Osteocyte (in vitro differentiated cells): ENCODE measurements at regions not wholly inside any gene's neighbourhood (a gene's known extent, or its start where the extent isn't known, plus 50 kb on each side); places are given as distances from the start of the nearest gene placed in this dataset.

Experiments used
- DNase-seq: peaks from one replicate; pipeline ENCODE4 v3.0.0; 2021; ENCODE audit warnings: mixed read lengths; ENCODE audit not compliant: unreplicated experiment; ENCODE audit errors: extremely low spot score
- H3K27ac Mint-ChIP-seq: one replicate; pipeline ENCODE4 v1.8.0; 2021; ENCODE audit warnings: mild to moderate bottlenecking, mixed read lengths; ENCODE audit not compliant: unreplicated experiment
- H3K27me3 Mint-ChIP-seq: one replicate; pipeline ENCODE4 v1.8.0; 2021; ENCODE audit warnings: mixed read lengths; ENCODE audit not compliant: unreplicated experiment
- H3K36me3 Mint-ChIP-seq: one replicate; pipeline ENCODE4 v1.8.0; 2021; ENCODE audit warnings: mixed read lengths; ENCODE audit not compliant: unreplicated experiment
- H3K4me1 Mint-ChIP-seq: one replicate; pipeline ENCODE4 v1.8.0; 2021; ENCODE audit warnings: mixed read lengths; ENCODE audit not compliant: unreplicated experiment
- H3K4me3 Mint-ChIP-seq: one replicate; pipeline ENCODE4 v1.8.0; 2021; ENCODE audit warnings: mild to moderate bottlenecking, moderate library complexity, mixed read lengths; ENCODE audit not compliant: unreplicated experiment
- H3K9me3 Mint-ChIP-seq: one replicate; pipeline ENCODE4 v1.8.0; 2021; ENCODE audit warnings: mixed read lengths; ENCODE audit not compliant: unreplicated experiment
- TF ChIP-seq, protein P1 (sequence below): fragments of 200-600 bp; sonication (generic); IDR thresholded peaks from 2 replicates; pipeline ENCODE4 v1.5.0; 2021; ENCODE audit warnings: antibody characterized with exemption, mild to moderate bottlenecking, moderate library complexity

DNA sequence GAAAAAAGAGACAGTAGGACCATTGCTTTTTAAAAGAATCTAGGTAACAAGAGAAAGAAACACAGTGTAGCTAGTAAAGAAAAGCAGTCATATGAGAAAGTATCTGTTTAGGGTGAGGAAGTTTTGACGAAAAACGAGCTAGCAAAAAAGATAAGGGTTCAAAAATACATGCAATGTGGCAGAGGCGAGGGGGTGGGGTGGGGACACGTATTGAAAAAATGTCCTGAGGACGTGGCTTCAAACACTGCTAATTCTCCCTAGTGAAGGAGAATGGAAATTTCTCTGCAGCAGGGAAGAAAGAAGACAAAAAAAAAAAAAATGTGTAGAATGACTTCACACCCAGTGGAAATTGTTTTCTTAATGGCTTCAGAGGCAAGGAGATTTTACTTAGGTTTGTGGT is 856.4 kb upstream of the INTU start:
- no peaks in the 10 kb centered on the region for H3K27me3 Mint-ChIP-seq
- peaks cover 24% of the 10 kb centered on the region for H3K4me1 Mint-ChIP-seq
- DNase-seq = no peak
- no peak overlapping the region for H3K4me3 Mint-ChIP-seq
- no peaks in the 10 kb centered on the region for H3K9me3 Mint-ChIP-seq
- TF ChIP-seq, protein P1, sequence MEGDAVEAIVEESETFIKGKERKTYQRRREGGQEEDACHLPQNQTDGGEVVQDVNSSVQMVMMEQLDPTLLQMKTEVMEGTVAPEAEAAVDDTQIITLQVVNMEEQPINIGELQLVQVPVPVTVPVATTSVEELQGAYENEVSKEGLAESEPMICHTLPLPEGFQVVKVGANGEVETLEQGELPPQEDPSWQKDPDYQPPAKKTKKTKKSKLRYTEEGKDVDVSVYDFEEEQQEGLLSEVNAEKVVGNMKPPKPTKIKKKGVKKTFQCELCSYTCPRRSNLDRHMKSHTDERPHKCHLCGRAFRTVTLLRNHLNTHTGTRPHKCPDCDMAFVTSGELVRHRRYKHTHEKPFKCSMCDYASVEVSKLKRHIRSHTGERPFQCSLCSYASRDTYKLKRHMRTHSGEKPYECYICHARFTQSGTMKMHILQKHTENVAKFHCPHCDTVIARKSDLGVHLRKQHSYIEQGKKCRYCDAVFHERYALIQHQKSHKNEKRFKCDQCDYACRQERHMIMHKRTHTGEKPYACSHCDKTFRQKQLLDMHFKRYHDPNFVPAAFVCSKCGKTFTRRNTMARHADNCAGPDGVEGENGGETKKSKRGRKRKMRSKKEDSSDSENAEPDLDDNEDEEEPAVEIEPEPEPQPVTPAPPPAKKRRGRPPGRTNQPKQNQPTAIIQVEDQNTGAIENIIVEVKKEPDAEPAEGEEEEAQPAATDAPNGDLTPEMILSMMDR = no peak
- no peaks in the 10 kb centered on the region for H3K36me3 Mint-ChIP-seq
- H3K27ac Mint-ChIP-seq = peak overlapping the region; percentile 66

DNA sequence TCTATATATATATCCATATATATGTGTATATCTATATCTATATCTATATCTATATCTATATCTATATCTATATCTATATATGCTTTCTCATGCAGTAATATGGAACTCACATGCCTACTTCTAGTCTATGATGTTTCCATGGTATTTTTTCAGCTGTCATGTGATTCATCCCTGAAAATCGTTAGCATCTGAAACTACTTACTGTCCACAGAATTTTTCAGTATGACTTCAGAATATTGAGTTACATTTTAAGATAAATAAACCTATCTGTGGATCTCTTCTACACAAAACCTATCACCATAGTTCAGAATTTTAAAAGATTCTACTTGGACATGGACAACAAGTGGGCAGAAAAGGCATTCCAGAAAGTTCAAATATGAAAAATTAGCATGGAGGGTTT is 855.1 kb upstream of the INTU start:
- no peaks in the 10 kb centered on the region for H3K9me3 Mint-ChIP-seq
- H3K27me3 Mint-ChIP-seq = no peaks in the 10 kb centered on the region
- no peaks in the 10 kb centered on the region for H3K36me3 Mint-ChIP-seq
- no peak for DNase-seq
- H3K4me1 Mint-ChIP-seq = peaks cover 24% of the 10 kb centered on the region
- no peak overlapping the region for H3K4me3 Mint-ChIP-seq
- H3K27ac Mint-ChIP-seq = peak overlapping the region; percentile 82
- TF ChIP-seq, protein P1 = no peak

DNA sequence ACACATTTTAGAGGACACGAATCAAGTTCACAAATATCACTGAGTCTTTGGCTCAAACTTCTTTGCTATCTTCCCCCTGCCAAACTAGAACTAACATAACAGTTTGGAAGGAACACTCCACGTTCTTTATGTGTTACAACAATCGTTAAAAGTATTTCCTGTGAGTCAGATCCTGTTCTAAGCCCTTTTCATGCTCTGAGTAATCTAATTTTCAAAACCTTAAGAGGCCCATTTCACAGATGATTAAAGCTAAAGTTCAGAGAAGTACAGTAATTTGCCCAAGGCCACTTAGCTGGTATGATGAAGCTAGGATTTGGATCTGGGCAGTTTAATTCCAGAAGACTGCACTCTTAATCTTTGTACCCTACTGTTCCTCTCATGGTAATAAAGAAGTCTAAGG is 854.4 kb upstream of the INTU start:
- TF ChIP-seq, protein P1 = no peak
- Mint-ChIP-seq H3K36me3 (no peaks in the 10 kb centered on the region), H3K4me1 (peaks cover 24% of the 10 kb centered on the region), H3K4me3 (no peak overlapping the region), H3K9me3 (no peaks in the 10 kb centered on the region), H3K27ac (peak overlapping the region; percentile 80), H3K27me3 (no peaks in the 10 kb centered on the region)
- DNase-seq = no peak

DNA sequence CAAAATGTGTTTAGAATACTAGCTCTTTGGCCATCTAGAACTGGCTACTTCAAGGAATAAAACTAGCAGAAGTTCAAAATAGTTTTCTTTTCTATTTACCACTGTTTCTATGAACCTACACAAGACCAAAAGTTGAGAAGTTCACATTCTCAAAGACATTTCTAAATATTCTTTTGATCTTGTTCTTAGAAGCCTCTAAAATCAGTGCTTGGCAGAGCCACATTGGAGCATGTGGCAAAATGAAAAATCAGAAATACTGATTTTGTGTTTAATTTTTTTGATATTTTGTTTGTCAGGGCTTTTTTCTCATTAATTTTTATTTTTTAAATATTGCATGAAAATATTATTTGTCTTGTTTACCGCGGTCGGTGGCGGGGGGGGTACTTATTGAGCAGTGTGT is 853.8 kb upstream of the INTU start:
- TF ChIP-seq, protein P1 = no peak
- H3K9me3 Mint-ChIP-seq = no peaks in the 10 kb centered on the region
- H3K27ac Mint-ChIP-seq = no peak overlapping the region
- H3K27me3 Mint-ChIP-seq = no peaks in the 10 kb centered on the region
- no peak for DNase-seq
- H3K4me1 Mint-ChIP-seq = peaks cover 24% of the 10 kb centered on the region
- no peak overlapping the region for H3K4me3 Mint-ChIP-seq
- no peaks in the 10 kb centered on the region for H3K36me3 Mint-ChIP-seq

DNA sequence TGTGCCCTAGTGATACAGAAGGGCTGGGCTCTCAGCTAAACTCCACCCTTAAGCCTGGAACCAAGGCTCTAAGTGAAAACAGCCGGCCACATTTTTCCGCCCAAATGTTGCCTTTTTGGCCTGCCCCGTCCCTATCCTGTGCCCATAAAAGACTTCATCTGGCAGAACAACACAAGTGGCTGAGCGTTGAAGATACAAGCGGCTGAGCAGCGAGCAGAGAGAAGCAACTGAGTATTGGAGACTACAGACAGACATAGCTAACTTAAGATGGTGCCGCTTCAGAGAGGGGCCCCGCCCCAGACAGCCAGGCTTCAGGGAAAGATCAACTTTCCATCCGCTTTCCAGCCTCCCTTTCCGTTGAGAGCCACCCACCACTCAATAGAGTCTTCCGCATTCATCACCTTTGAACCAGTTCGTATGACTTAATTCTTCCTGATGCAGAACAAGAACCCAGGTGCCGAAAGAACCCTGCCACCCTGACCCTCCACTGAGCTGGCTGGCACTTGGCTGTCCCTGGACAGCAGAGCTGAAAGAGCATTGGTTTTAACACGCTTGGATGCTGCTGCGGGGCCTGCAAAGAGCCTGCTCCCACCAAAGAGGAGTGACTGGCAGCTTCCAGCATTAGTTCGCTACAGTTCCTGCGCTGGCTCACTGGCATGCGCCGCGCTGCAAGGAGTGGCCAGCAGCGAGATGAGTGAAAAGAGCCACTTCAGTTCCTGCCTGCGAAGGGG is 853.2 kb upstream of the INTU start:
- Mint-ChIP-seq H3K9me3 (no peaks in the 10 kb centered on the region), H3K4me1 (peaks cover 24% of the 10 kb centered on the region), H3K27ac (no peak overlapping the region), H3K27me3 (no peaks in the 10 kb centered on the region), H3K4me3 (no peak overlapping the region), H3K36me3 (no peaks in the 10 kb centered on the region)
- TF ChIP-seq, protein P1 = no peak
- no peak for DNase-seq
